COLO829 (cell line): ENCODE measurements at regions not wholly inside any gene's neighbourhood (a gene's known extent, or its start where the extent isn't known, plus 50 kb on each side); places are given as distances from the start of the nearest gene placed in this dataset.
"Not testable (repeated sequence)": the region's sequence is repeated elsewhere in the genome, so short reads cannot be mapped to it uniquely, and the experiment has no call there.

Experiments used
- DNase-seq: peaks from one replicate; pipeline ENCODE4 v3.0.0; 2012; ENCODE audit warnings: low spot score

GRCh38 chr6:120496661-120497060 is 837.6 kb downstream of the TBC1D32 start:
- no peak for DNase-seq

- no peak for DNase-seq
Measured at GRCh38 chr6:120493505-120493904, 840.8 kb downstream of the TBC1D32 start.

GRCh38 chr6:120489941-120490340 is 844.3 kb downstream of the TBC1D32 start:
- DNase-seq: no peak

- DNase-seq: no peak
Measured at GRCh38 chr6:120484146-120484545, 850.1 kb downstream of the TBC1D32 start.

GRCh38 chr6:120478650-120479049 is 855.6 kb downstream of the TBC1D32 start:
- no peak for DNase-seq

- DNase-seq: no peak
Measured at GRCh38 chr6:120473804-120474203, 860.5 kb downstream of the TBC1D32 start.

- no peak for DNase-seq
Measured at GRCh38 chr6:120468486-120468885, 865.8 kb downstream of the TBC1D32 start.

GRCh38 chr6:120451508-120451907 is 882.8 kb downstream of the TBC1D32 start:
- DNase-seq: no peak

GRCh38 chr6:120447605-120448004 is 886.7 kb downstream of the TBC1D32 start:
- no peak for DNase-seq

GRCh38 chr6:120432840-120433239 is 901.4 kb downstream of the TBC1D32 start:
- DNase-seq: not testable (repeated sequence)

- no peak for DNase-seq
Measured at GRCh38 chr6:120431841-120432240, 902.4 kb downstream of the TBC1D32 start.

GRCh38 chr6:120411394-120411793 is 922.9 kb downstream of the TBC1D32 start:
- no peak for DNase-seq

GRCh38 chr6:120410586-120410985 is 923.7 kb downstream of the TBC1D32 start:
- DNase-seq: no peak

- DNase-seq: no peak
Measured at GRCh38 chr6:120407696-120408095, 926.6 kb downstream of the TBC1D32 start.

GRCh38 chr6:120405947-120406346 is 928.3 kb downstream of the TBC1D32 start:
- DNase-seq: no peak

- no peak for DNase-seq
Measured at GRCh38 chr6:120395784-120396183, 938.5 kb downstream of the TBC1D32 start.

GRCh38 chr6:120395330-120395729 is 939.0 kb downstream of the TBC1D32 start:
- no peak for DNase-seq

- DNase-seq: no peak
Measured at GRCh38 chr6:120392941-120393340, 941.3 kb downstream of the TBC1D32 start.

GRCh38 chr6:120384671-120385070 is 949.6 kb downstream of the TBC1D32 start:
- no peak for DNase-seq

- DNase-seq: no peak
Measured at GRCh38 chr6:120383681-120384080, 950.6 kb downstream of the TBC1D32 start.

GRCh38 chr6:120378582-120379220 is 955.6 kb downstream of the TBC1D32 start:
- peak; percentile 57 for DNase-seq

GRCh38 chr6:120373185-120373584 is 961.1 kb downstream of the TBC1D32 start:
- DNase-seq: no peak

GRCh38 chr6:120363429-120363828 is 970.9 kb downstream of the TBC1D32 start:
- no peak for DNase-seq

GRCh38 chr6:120358535-120358934 is 975.7 kb downstream of the TBC1D32 start:
- not testable (repeated sequence) for DNase-seq
